Keratinocyte (primary cell): ENCODE measurements at regions not wholly inside any gene's neighbourhood (a gene's known extent, or its start where the extent isn't known, plus 50 kb on each side); places are given as distances from the start of the nearest gene placed in this dataset.

Experiments
- DNase-seq: peaks from one replicate; pipeline ENCODE4 v3.0.0-alpha.2; 2011; ENCODE audit warnings: low read depth, missing footprints, low spot score
- FAIRE-seq: peaks from 2 replicates; lab custom pipeline; 2011; peaks lifted over from hg19 to GRCh38; lab: Jason Lieb, UNC
- H2AFZ ChIP-seq: 2 replicates; pipeline ENCODE4 v1.6.0; 2012; ENCODE audit warnings: low read length, control low read depth, inconsistent platforms; ENCODE audit not compliant: control insufficient read depth
- H3K27ac ChIP-seq: 2 replicates; pipeline ENCODE4 v1.5.1; 2011; ENCODE audit warnings: low read length; ENCODE audit not compliant: control insufficient read depth, insufficient read depth
- H3K27me3 ChIP-seq: 3 replicates; pipeline ENCODE4 v1.6.0; 2011; ENCODE audit warnings: low read length; ENCODE audit not compliant: control insufficient read depth, insufficient read depth; ENCODE audit errors: extremely low read depth
- H3K36me3 ChIP-seq, 2 experiments: 2 replicates in 1 of 2; 3 replicates in 1 of 2; pipeline ENCODE4 v1.5.1; 2011; ENCODE audit warnings: low read length in 2 of 2, mild to moderate bottlenecking in 1 of 2; ENCODE audit not compliant: control insufficient read depth in 2 of 2, insufficient read depth in 2 of 2; ENCODE audit errors: extremely low read depth in 1 of 2
- H3K4me1 ChIP-seq: 3 replicates; pipeline ENCODE4 v1.5.1; 2011; ENCODE audit warnings: low read length; ENCODE audit not compliant: control insufficient read depth, insufficient read depth; ENCODE audit errors: extremely low read depth
- H3K4me2 ChIP-seq: 3 replicates; pipeline ENCODE4 v1.6.0; 2011; ENCODE audit warnings: low read depth, low read length; ENCODE audit not compliant: control insufficient read depth, insufficient read depth; ENCODE audit errors: extremely low read depth
- H3K4me3 ChIP-seq, 3 experiments: fragments of 200-600 bp in 1 of 3; sonication (generic) in 1 of 3; 2 replicates in 2 of 3; 3 replicates in 1 of 3; pipeline ENCODE4 v1.5.1; 2011 to 2016; ENCODE audit warnings: low read length in 3 of 3, mild to moderate bottlenecking in 3 of 3, control low read depth in 2 of 3, inconsistent platforms in 1 of 3, low read depth in 1 of 3, mixed read lengths in 1 of 3, mixed run types in 1 of 3, moderate library complexity in 1 of 3; ENCODE audit not compliant: control insufficient read depth in 2 of 3, insufficient read depth in 2 of 3; ENCODE audit errors: extremely low read depth in 1 of 3
- H3K79me2 ChIP-seq: 2 replicates; pipeline ENCODE4 v1.6.0; 2012; ENCODE audit warnings: low read length; ENCODE audit not compliant: control insufficient read depth, insufficient read depth
- H3K9ac ChIP-seq: 3 replicates; pipeline ENCODE4 v1.6.0; 2011; ENCODE audit warnings: low read length; ENCODE audit not compliant: control insufficient read depth, insufficient read depth; ENCODE audit errors: extremely low read depth
- H3K9me1 ChIP-seq: 3 replicates; pipeline ENCODE4 v1.6.0; 2011; ENCODE audit warnings: low read length; ENCODE audit not compliant: control insufficient read depth, insufficient read depth; ENCODE audit errors: extremely low read depth
- H3K9me3 ChIP-seq: 2 replicates; pipeline ENCODE4 v1.5.1; 2012; ENCODE audit warnings: low read depth, low read length; ENCODE audit not compliant: control insufficient read depth
- H4K20me1 ChIP-seq: 3 replicates; pipeline ENCODE4 v1.6.0; 2011; ENCODE audit warnings: low read length; ENCODE audit not compliant: control insufficient read depth, insufficient read depth; ENCODE audit errors: extremely low read depth
- CTCF ChIP-seq, 3 experiments: IDR thresholded peaks in 1 of 3; conservative IDR thresholded peaks in 1 of 3; optimal IDR thresholded peaks in 1 of 3; 2 replicates in 2 of 3; 3 replicates in 1 of 3; pipeline versions ENCODE3 to v1.5.1; 2011; ENCODE audit warnings: low read length in 3 of 3, mild to moderate bottlenecking in 3 of 3, moderate library complexity in 2 of 3, control low read depth in 1 of 3, inconsistent platforms in 1 of 3; ENCODE audit not compliant: insufficient read depth in 2 of 3; ENCODE audit errors: extremely low read depth in 1 of 3
- EZH2 ChIP-seq: IDR thresholded peaks from one replicate; pipeline ENCODE4 v1.6.1; 2012; ENCODE audit warnings: inconsistent platforms, mild to moderate bottlenecking, low read length, moderate library complexity
- dilution Hi-C: fragments of 300-500 bp; cut with MboI; formaldehyde crosslinking; loops from one replicate; pipeline ENCODE4 v1.7.0; 2020; ENCODE audit warnings: low sequenced_read_pairs; ENCODE audit not compliant: extremely low pct_ligation_motif_present

GRCh38 chr11:80980227-80980626 lies 1539.4 kb upstream of the TENM4 start:
- TF ChIP-seq EZH2 (no peak), CTCF (optimal IDR thresholded peaks at IDR 0.05 in 1 of 3, IDR thresholded peaks at IDR 0.05 in 1 of 3, conservative IDR thresholded peaks at IDR 0.05 in 1 of 3; ENCODE audit: extremely low read depth in 1 of 3, insufficient read depth in 2 of 3, low read length in 3 of 3) (no peak)
- FAIRE-seq: peak; percentile 78
- DNase-seq: no peak
- no peak overlapping the region for H2AFZ ChIP-seq
- H3K9ac ChIP-seq: no peak overlapping the region
- no peak overlapping the region for H3K4me3 ChIP-seq
- H3K27me3 ChIP-seq: no peaks in the 10 kb centered on the region
- no peaks in the 10 kb centered on the region for H3K36me3 ChIP-seq
- no peaks in the 10 kb centered on the region for H3K4me1 ChIP-seq
- H3K9me3 ChIP-seq: no peaks in the 10 kb centered on the region
- H3K79me2 ChIP-seq: no peaks in the 10 kb centered on the region
- no peak overlapping the region for H3K4me2 ChIP-seq
- dilution Hi-C loops: no loop called here
- no peaks in the 10 kb centered on the region for H3K9me1 ChIP-seq
- H4K20me1 ChIP-seq: no peaks in the 10 kb centered on the region
- H3K27ac ChIP-seq: no peak overlapping the region

DNA sequence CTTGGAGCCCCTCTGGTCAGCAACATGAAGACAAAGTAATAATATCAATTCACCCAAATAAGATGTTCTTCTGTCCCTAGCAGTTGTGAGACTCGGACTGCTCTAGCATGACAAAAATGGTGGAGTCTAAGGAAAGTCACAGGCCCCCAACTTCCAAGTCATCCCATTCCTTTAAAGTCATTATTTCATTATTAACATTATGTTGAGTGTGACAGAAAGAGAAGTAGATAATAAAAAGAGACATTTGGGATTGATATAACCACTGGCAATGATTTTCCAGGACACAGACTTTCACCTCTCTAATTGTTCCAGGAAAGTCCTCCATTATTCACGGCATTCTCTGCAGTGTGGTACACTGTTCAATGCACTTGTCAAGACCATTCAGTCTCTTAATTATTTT lies 1533.0 kb upstream of the TENM4 start:
- no peak overlapping the region for H3K27ac ChIP-seq
- TF ChIP-seq EZH2 (no peak), CTCF (optimal IDR thresholded peaks at IDR 0.05 in 1 of 3, IDR thresholded peaks at IDR 0.05 in 1 of 3, conservative IDR thresholded peaks at IDR 0.05 in 1 of 3; ENCODE audit: extremely low read depth in 1 of 3, insufficient read depth in 2 of 3, low read length in 3 of 3) (no peak)
- H3K4me1 ChIP-seq: no peaks in the 10 kb centered on the region
- H3K9ac ChIP-seq: no peak overlapping the region
- H3K4me2 ChIP-seq: no peak overlapping the region
- dilution Hi-C loops: no loop called here
- H3K36me3 ChIP-seq: no peaks in the 10 kb centered on the region
- H3K9me1 ChIP-seq: no peaks in the 10 kb centered on the region
- FAIRE-seq (no peak), DNase-seq (no peak)
- no peak overlapping the region for H2AFZ ChIP-seq
- no peaks in the 10 kb centered on the region for H3K27me3 ChIP-seq
- H4K20me1 ChIP-seq: no peaks in the 10 kb centered on the region
- no peaks in the 10 kb centered on the region for H3K9me3 ChIP-seq
- no peaks in the 10 kb centered on the region for H3K79me2 ChIP-seq
- no peak overlapping the region for H3K4me3 ChIP-seq
